Cardiac muscle cell (in vitro differentiated cells and primary cell): ENCODE measurements at regions not wholly inside any gene's neighbourhood (a gene's known extent, or its start where the extent isn't known, plus 50 kb on each side); places are given as distances from the start of the nearest gene placed in this dataset.

Source experiments
- DNase-seq, 2 donors: peaks; one replicate each; pipeline versions ENCODE4 v3.0.0 to v3.0.0-alpha.2; 2010 to 2017; ENCODE audit warnings: low read depth in 1 of 2, low spot score in 1 of 2
- H3K27ac ChIP-seq: fragments of 200-600 bp; sonication (generic); 2 replicates; pipeline ENCODE4 v1.5.1; 2016
- H3K27me3 ChIP-seq: fragments of 200-600 bp; sonication (generic); 2 replicates; pipeline ENCODE4 v1.6.0; 2016; ENCODE audit warnings: control low read depth
- H3K36me3 ChIP-seq: fragments of 200-600 bp; sonication (generic); 2 replicates; pipeline ENCODE4 v1.5.1; 2016; ENCODE audit warnings: control low read depth
- H3K4me1 ChIP-seq: fragments of 200-600 bp; sonication (generic); 2 replicates; pipeline ENCODE4 v1.8.1; 2017; ENCODE audit warnings: low read depth, mild to moderate bottlenecking, mixed run types
- H3K4me3 ChIP-seq: fragments of 200-600 bp; sonication (generic); 2 replicates; pipeline ENCODE4 v1.5.1; 2016; ENCODE audit warnings: mild to moderate bottlenecking
- H3K9me3 ChIP-seq: fragments of 200-600 bp; sonication (generic); 2 replicates; pipeline ENCODE4 v1.5.1; 2017; ENCODE audit warnings: low read depth, mild to moderate bottlenecking, control low read depth
- CTCF ChIP-seq: IDR thresholded peaks from 2 replicates; pipeline ENCODE4 v1.5.1; 2012; ENCODE audit warnings: low read depth, mild to moderate bottlenecking, low read length

GRCh38 chr6:78150425-78150824, 497.6 kb downstream of the MEI4 start:
- Histone ChIP-seq H3K27ac (no peak overlapping the region), H3K4me3 (no peak overlapping the region), H3K27me3 (no peaks in the 10 kb centered on the region), H3K9me3 (no peaks in the 10 kb centered on the region), H3K36me3 (no peaks in the 10 kb centered on the region), H3K4me1 (no peaks in the 10 kb centered on the region)
- DNase-seq = no peak
- TF ChIP-seq CTCF = no peak

GRCh38 chr6:78153976-78154375, 501.1 kb downstream of the MEI4 start:
- no peak overlapping the region for H3K4me3 ChIP-seq
- no peak overlapping the region for H3K27ac ChIP-seq
- no peak for TF ChIP-seq CTCF
- no peaks in the 10 kb centered on the region for H3K4me1 ChIP-seq
- H3K27me3 ChIP-seq = no peaks in the 10 kb centered on the region
- DNase-seq = no peak
- no peaks in the 10 kb centered on the region for H3K36me3 ChIP-seq
- H3K9me3 ChIP-seq = no peaks in the 10 kb centered on the region

GRCh38 chr6:78157606-78158005, 504.8 kb downstream of the MEI4 start:
- Histone ChIP-seq H3K36me3 (no peaks in the 10 kb centered on the region), H3K9me3 (no peaks in the 10 kb centered on the region), H3K4me1 (no peaks in the 10 kb centered on the region), H3K4me3 (no peak overlapping the region), H3K27me3 (no peaks in the 10 kb centered on the region), H3K27ac (no peak overlapping the region)
- no peak for TF ChIP-seq CTCF
- no peak for DNase-seq

GRCh38 chr6:78188891-78189290, 536.1 kb downstream of the MEI4 start:
- DNase-seq = no peak

GRCh38 chr6:78192057-78192456, 539.2 kb downstream of the MEI4 start:
- Histone ChIP-seq H3K4me3 (no peak overlapping the region), H3K27me3 (no peaks in the 10 kb centered on the region), H3K9me3 (no peaks in the 10 kb centered on the region), H3K27ac (no peak overlapping the region), H3K4me1 (no peaks in the 10 kb centered on the region), H3K36me3 (no peaks in the 10 kb centered on the region)
- no peak for TF ChIP-seq CTCF
- DNase-seq = no peak

More at GRCh38 chr6:78188891-78189290, 536.1 kb downstream of the MEI4 start:
- no peaks in the 10 kb centered on the region for H3K36me3 ChIP-seq
- no peak overlapping the region for H3K4me3 ChIP-seq
- H3K9me3 ChIP-seq = no peaks in the 10 kb centered on the region
- H3K4me1 ChIP-seq = no peaks in the 10 kb centered on the region
- no peak for TF ChIP-seq CTCF
- H3K27ac ChIP-seq = no peak overlapping the region
- no peaks in the 10 kb centered on the region for H3K27me3 ChIP-seq

GRCh38 chr6:78199044-78199443, 546.2 kb downstream of the MEI4 start:
- Histone ChIP-seq H3K4me1 (no peaks in the 10 kb centered on the region), H3K27ac (no peak overlapping the region), H3K27me3 (no peaks in the 10 kb centered on the region), H3K36me3 (no peaks in the 10 kb centered on the region), H3K9me3 (no peaks in the 10 kb centered on the region), H3K4me3 (no peak overlapping the region)
- TF ChIP-seq CTCF = no peak
- DNase-seq = no peak
